Left lung (tissue), 4 donors: ENCODE measurements at regions not wholly inside any gene's neighbourhood (a gene's known extent, or its start where the extent isn't known, plus 50 kb on each side); places are given as distances from the start of the nearest gene placed in this dataset.
A peak's percentile ranks its signal among the peaks of the same experiment; 100 is the strongest.

Experiments
- ATAC-seq: fragments of 200-7000 bp; cut with Tn5 transposase; one replicate; pipeline ENCODE4 v1.9.1; 2020; ENCODE audit warnings: moderate library complexity
- DNase-seq, 4 donors: peaks; one replicate each; pipeline ENCODE4 v3.0.0-alpha.2; 2013 to 2020
- H3K27ac ChIP-seq, 2 donors: fragments of 200-600 bp; sonication (generic) in 1 of 2; one replicate each; pipeline versions ENCODE4 v1.5.0 to v1.8.0; 2020 to 2021
- H3K27me3 ChIP-seq, 2 donors: fragments of 200-600 bp; sonication (generic) in 1 of 2; one replicate each; pipeline versions ENCODE4 v1.5.0 to v1.8.0; 2020 to 2021
- H3K36me3 ChIP-seq, 2 donors: fragments of 200-600 bp; sonication (generic) in 1 of 2; one replicate each; pipeline versions ENCODE4 v1.5.0 to v1.8.0; 2020 to 2021
- H3K4me1 ChIP-seq, 2 donors: fragments of 200-600 bp; one replicate each; pipeline ENCODE4 v1.8.0; 2021
- H3K4me3 ChIP-seq, 2 donors: fragments of 200-600 bp; sonication (generic) in 1 of 2; one replicate each; pipeline versions ENCODE4 v1.5.0 to v1.8.0; 2020 to 2021; ENCODE audit warnings: mild to moderate bottlenecking in 1 of 2
- H3K9me3 ChIP-seq, 2 donors: fragments of 200-600 bp; sonication (generic) in 1 of 2; one replicate each; pipeline versions ENCODE4 v1.5.0 to v1.8.0; 2020 to 2021
- intact Hi-C, 2 donors: fragments of 100-400 bp; cut with DNase I; formaldehyde crosslinking; loops; one replicate each; pipeline versions ENCODE4 v1.11.2 to v1.14.2; 2022
- TF ChIP-seq, protein P1 (sequence below), 2 donors: fragments of 200-600 bp; sonication (generic) in 1 of 2; IDR thresholded peaks; one replicate each; pipeline versions ENCODE4 v1.5.0 to v1.8.0; 2021; ENCODE audit warnings: antibody characterized with exemption in 2 of 2
- donor health status: DM: no; HTN: yes; CAD: no.
- donor health status: DM: no; HTN: no; CAD: no.

DNA sequence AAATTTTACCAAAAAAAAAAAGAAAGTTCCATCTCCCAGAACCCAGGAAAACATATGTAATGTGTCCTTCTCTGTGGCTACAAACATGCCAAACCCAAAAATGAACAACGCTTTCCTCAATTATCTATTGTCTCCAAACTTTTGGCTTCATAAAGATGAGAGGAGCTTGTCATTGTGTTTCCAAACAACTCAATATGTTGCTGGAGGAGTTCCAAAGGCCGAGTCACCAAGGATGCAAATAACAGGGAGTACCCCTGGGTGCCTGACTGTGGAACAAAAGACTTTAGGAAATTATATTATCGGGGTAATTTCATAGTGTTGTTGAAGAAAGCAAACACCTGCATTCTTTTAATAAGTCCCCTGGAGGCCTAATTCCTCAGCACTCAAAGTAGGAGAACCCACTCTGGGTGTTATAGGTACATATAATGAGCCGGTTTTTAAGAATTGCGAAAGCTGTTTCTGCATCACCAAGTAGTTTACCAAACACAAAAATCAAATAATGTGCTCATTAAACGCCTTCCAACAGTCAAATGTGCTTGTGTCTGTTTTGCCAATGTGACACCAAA, 206.3 kb upstream of the PRICKLE2 start:
- peak; percentile 83 for ATAC-seq
- no peak overlapping the region for H3K4me3 ChIP-seq
- no peaks in the 10 kb centered on the region for H3K4me1 ChIP-seq
- DNase-seq, result peak in 1 of 4 donors; percentile 26
- no peaks in the 10 kb centered on the region for H3K27me3 ChIP-seq
- no peaks in the 10 kb centered on the region for H3K36me3 ChIP-seq
- H3K27ac ChIP-seq, result peak overlapping the region in 1 of 2 donors; percentile 24
- intact Hi-C loops, result no loop called here
- TF ChIP-seq, protein P1, sequence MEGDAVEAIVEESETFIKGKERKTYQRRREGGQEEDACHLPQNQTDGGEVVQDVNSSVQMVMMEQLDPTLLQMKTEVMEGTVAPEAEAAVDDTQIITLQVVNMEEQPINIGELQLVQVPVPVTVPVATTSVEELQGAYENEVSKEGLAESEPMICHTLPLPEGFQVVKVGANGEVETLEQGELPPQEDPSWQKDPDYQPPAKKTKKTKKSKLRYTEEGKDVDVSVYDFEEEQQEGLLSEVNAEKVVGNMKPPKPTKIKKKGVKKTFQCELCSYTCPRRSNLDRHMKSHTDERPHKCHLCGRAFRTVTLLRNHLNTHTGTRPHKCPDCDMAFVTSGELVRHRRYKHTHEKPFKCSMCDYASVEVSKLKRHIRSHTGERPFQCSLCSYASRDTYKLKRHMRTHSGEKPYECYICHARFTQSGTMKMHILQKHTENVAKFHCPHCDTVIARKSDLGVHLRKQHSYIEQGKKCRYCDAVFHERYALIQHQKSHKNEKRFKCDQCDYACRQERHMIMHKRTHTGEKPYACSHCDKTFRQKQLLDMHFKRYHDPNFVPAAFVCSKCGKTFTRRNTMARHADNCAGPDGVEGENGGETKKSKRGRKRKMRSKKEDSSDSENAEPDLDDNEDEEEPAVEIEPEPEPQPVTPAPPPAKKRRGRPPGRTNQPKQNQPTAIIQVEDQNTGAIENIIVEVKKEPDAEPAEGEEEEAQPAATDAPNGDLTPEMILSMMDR (IDR thresholded peaks at IDR 0.05), result no peak
- H3K9me3 ChIP-seq, result peaks cover 0 to 6% of the 10 kb centered on the region in 2 donors

DNA sequence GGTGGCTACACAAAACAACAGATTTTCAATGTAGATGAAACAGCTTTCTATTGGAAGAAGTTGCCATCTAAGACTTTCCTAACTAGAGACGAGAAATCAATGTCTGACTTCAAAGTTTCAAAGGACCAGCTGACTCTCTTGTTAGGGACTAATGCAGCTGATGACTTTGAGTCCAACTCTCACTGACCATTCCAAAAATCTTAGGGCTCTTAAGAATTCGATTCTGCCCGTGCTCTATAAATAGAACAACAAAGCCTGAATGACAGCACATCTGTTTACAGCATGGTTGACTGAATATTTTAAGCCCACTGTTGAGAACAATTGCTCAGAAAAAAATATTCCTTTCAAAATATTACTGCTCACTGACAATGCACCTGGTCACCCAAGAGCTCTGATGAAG, 202.4 kb upstream of the PRICKLE2 start:
- intact Hi-C loops, result no loop called here
- no peaks in the 10 kb centered on the region for H3K9me3 ChIP-seq
- H3K27me3 ChIP-seq, result no peaks in the 10 kb centered on the region
- no peaks in the 10 kb centered on the region for H3K4me1 ChIP-seq
- H3K4me3 ChIP-seq, result no peak overlapping the region
- H3K27ac ChIP-seq, result no peak overlapping the region
- ATAC-seq (no peak), DNase-seq (no peak)
- TF ChIP-seq, protein P1 (IDR thresholded peaks at IDR 0.05), result no peak
- H3K36me3 ChIP-seq, result no peaks in the 10 kb centered on the region

DNA sequence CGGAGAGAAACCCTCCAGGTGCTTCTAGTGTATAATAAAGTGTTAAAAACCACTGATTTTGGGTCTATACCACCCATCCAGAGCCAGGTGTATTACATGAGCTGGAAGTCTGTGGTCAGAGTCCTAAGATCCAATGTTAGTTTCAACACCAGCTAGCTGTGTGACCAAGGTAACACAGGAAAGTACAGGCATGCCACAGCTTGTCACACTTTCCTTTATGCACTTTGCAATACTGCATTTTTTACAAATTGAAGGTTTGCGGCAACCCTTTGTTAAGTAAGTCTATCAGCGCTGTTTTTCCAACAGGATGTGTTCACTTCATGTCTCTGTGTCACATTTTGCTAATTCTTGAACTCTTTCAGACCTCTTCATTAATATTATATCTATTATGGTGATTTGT, 201.3 kb upstream of the PRICKLE2 start:
- Histone ChIP-seq H3K4me1 (no peaks in the 10 kb centered on the region), H3K27me3 (no peaks in the 10 kb centered on the region), H3K27ac (no peak overlapping the region), H3K4me3 (no peak overlapping the region), H3K9me3 (no peaks in the 10 kb centered on the region), H3K36me3 (no peaks in the 10 kb centered on the region)
- TF ChIP-seq, protein P1 (IDR thresholded peaks at IDR 0.05), result no peak
- DNase-seq (no peak), ATAC-seq (no peak)
- intact Hi-C loops, result no loop called here

DNA sequence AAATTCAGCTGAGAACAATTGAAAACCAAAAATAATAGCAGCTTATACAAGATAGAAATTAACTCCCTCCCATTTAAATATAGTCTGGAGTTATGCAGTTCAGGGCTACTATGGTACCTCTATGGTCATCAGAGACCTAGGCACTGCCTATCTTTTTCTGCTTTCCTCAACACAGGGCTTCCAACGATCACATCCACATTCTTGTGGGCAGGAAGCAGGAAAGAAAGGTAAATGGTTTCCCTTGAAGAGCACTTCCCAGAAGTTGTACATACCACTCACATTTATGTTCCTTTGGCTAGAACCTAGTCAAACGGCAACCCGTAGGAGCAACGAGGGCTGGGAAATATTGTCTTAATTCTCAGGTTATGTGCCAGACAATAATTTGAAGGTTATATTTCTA, 197.7 kb upstream of the PRICKLE2 start:
- no peaks in the 10 kb centered on the region for H3K36me3 ChIP-seq
- no peak for DNase-seq
- H3K27ac ChIP-seq, result no peak overlapping the region
- peak; percentile 81 for ATAC-seq
- intact Hi-C loops, result no loop called here
- H3K9me3 ChIP-seq, result no peaks in the 10 kb centered on the region
- H3K27me3 ChIP-seq, result no peaks in the 10 kb centered on the region
- H3K4me1 ChIP-seq, result peaks cover 3 to 5% of the 10 kb centered on the region in 2 donors
- TF ChIP-seq, protein P1 (IDR thresholded peaks at IDR 0.05), result no peak
- no peak overlapping the region for H3K4me3 ChIP-seq

DNA sequence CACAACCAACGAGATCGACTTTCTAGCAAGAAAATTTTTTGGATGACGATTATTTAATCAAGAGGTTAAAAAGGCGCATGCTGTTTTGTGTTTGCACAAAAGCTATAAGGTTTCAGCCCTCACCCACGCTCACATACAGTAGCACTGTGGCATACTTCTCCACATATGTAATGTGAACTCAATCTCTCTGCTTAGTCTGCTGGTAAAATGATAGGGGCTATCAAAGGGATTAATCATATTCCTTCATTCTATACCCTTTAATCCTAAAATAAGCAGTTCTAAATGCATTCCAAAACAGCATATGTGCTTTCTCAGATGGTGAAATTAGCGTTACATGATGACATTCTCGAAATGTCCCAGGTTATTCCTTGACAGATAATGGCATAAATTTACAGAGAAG, 196.9 kb upstream of the PRICKLE2 start:
- no peaks in the 10 kb centered on the region for H3K27me3 ChIP-seq
- ATAC-seq (no peak), DNase-seq (no peak)
- TF ChIP-seq, protein P1 (IDR thresholded peaks at IDR 0.05), result no peak
- no peaks in the 10 kb centered on the region for H3K36me3 ChIP-seq
- H3K4me3 ChIP-seq, result no peak overlapping the region
- peaks cover 6 to 10% of the 10 kb centered on the region in 2 donors for H3K4me1 ChIP-seq
- intact Hi-C loops, result no loop called here
- no peaks in the 10 kb centered on the region for H3K9me3 ChIP-seq
- H3K27ac ChIP-seq, result no peak overlapping the region
